Mesendoderm (in vitro differentiated cells): ENCODE measurements at regions not wholly inside any gene's neighbourhood (a gene's known extent, or its start where the extent isn't known, plus 50 kb on each side); places are given as distances from the start of the nearest gene placed in this dataset.

Experiments
- DNase-seq: peaks from one replicate; pipeline ENCODE4 v3.0.0; 2013
- H2AK5ac ChIP-seq: 2 replicates; pipeline ENCODE4 v1.6.1; 2013; ENCODE audit warnings: low read length, inconsistent platforms
- H2BK120ac ChIP-seq: 2 replicates; pipeline ENCODE4 v1.6.1; 2013; ENCODE audit warnings: low read depth, mild to moderate bottlenecking, low read length, moderate library complexity, mixed read lengths
- H2BK15ac ChIP-seq: replicated peaks from 2 replicates; pipeline ENCODE4 v1.6.1; 2013; ENCODE audit warnings: low read depth, mild to moderate bottlenecking, moderate library complexity
- H2BK5ac ChIP-seq: 2 replicates; pipeline ENCODE4 v1.6.1; 2013; ENCODE audit warnings: low read length, inconsistent platforms
- H3K18ac ChIP-seq: 2 replicates; pipeline ENCODE4 v1.6.1; 2013; ENCODE audit warnings: mild to moderate bottlenecking, low read length, mixed read lengths
- H3K23ac ChIP-seq: one replicate; pipeline ENCODE4 v1.6.1; 2013; ENCODE audit warnings: low read length
- H3K27ac ChIP-seq: 2 replicates; pipeline ENCODE4 v1.5.1; 2013; ENCODE audit warnings: low read depth, mild to moderate bottlenecking, inconsistent platforms, low read length, moderate library complexity
- H3K27me3 ChIP-seq: 2 replicates; pipeline ENCODE4 v1.6.1; 2013; ENCODE audit warnings: low read length, control low read depth, mild to moderate bottlenecking, inconsistent platforms; ENCODE audit not compliant: insufficient read depth, poor library complexity
- H3K36me3 ChIP-seq: 2 replicates; pipeline ENCODE4 v1.6.1; 2013; ENCODE audit warnings: low read length, inconsistent platforms; ENCODE audit not compliant: control insufficient read depth, insufficient read depth
- H3K4ac ChIP-seq: one replicate; pipeline ENCODE4 v1.6.1; 2013; ENCODE audit warnings: low read depth, mild to moderate bottlenecking, low read length, moderate library complexity
- H3K4me1 ChIP-seq: 2 replicates; pipeline ENCODE4 v1.6.1; 2013; ENCODE audit warnings: low read depth, low read length, inconsistent platforms; ENCODE audit not compliant: control insufficient read depth
- H3K4me2 ChIP-seq: 2 replicates; pipeline ENCODE4 v1.6.1; 2013; ENCODE audit warnings: low read length
- H3K4me3 ChIP-seq: 2 replicates; pipeline ENCODE4 v1.5.1; 2013; ENCODE audit warnings: mild to moderate bottlenecking, low read length
- H3K56ac ChIP-seq: one replicate; pipeline ENCODE4 v1.6.1; 2013; ENCODE audit warnings: low read length
- H3K79me1 ChIP-seq: 2 replicates; pipeline ENCODE4 v1.6.1; 2013; ENCODE audit warnings: low read length, inconsistent platforms
- H3K79me2 ChIP-seq: 2 replicates; pipeline ENCODE4 v1.6.1; 2013; ENCODE audit warnings: mild to moderate bottlenecking, low read length; ENCODE audit not compliant: control insufficient read depth, insufficient read depth
- H3K9ac ChIP-seq: 2 replicates; pipeline ENCODE4 v1.6.1; 2013; ENCODE audit warnings: low read length, inconsistent platforms
- H4K5ac ChIP-seq: one replicate; pipeline ENCODE4 v1.6.1; 2013; ENCODE audit warnings: low read length
- H4K8ac ChIP-seq: one replicate; pipeline ENCODE4 v1.6.1; 2013; ENCODE audit warnings: low read depth, mild to moderate bottlenecking, control low read depth, low read length, moderate library complexity
- WGBS: extraction: QIAGEN DNeasy Blood & Tissue Kit; methylation state at CpG from one replicate; pipeline ENCODE4 v1.1.7; 2013; ENCODE audit warnings: low lambda C conversion rate, missing lambda C conversion rate; ENCODE audit not compliant: insufficient coverage; ENCODE audit errors: extremely low coverage; 5-methylcytosine and 5-hydroxymethylcytosine counted together

GRCh38 chr5:7955476-7955875, 86.5 kb downstream of the MTRR start:
- Histone ChIP-seq H3K79me1 (no peaks in the 10 kb centered on the region), H3K9ac (no peak overlapping the region), H2BK120ac (no peak overlapping the region), H3K4me3 (no peak overlapping the region), H3K79me2 (no peaks in the 10 kb centered on the region), H3K36me3 (no peaks in the 10 kb centered on the region), H4K5ac (no peak overlapping the region), H3K27ac (no peak overlapping the region), H3K56ac (no peak overlapping the region), H3K4me1 (no peaks in the 10 kb centered on the region), H2BK5ac (no peak overlapping the region), H3K27me3 (no peaks in the 10 kb centered on the region), H3K18ac (no peak overlapping the region), H3K23ac (no peak overlapping the region), H2BK15ac (no peak overlapping the region), H3K4ac (no peak overlapping the region), H2AK5ac (no peak overlapping the region), H4K8ac (no peak overlapping the region), H3K4me2 (no peak overlapping the region)
- no CpG with 5 or more reads among the region's 4 CpGs for WGBS
- no peak for DNase-seq

- Histone ChIP-seq H3K79me2 (no peaks in the 10 kb centered on the region), H3K4me2 (no peak overlapping the region), H2BK5ac (no peak overlapping the region), H2BK15ac (no peak overlapping the region), H3K23ac (no peak overlapping the region), H4K8ac (no peak overlapping the region), H3K18ac (no peak overlapping the region), H4K5ac (no peak overlapping the region), H3K36me3 (no peaks in the 10 kb centered on the region), H3K4me3 (no peak overlapping the region), H3K27me3 (no peaks in the 10 kb centered on the region), H3K27ac (no peak overlapping the region), H3K4me1 (no peaks in the 10 kb centered on the region), H3K56ac (no peak overlapping the region), H2AK5ac (no peak overlapping the region), H3K4ac (no peak overlapping the region), H3K9ac (no peak overlapping the region), H2BK120ac (no peak overlapping the region), H3K79me1 (no peaks in the 10 kb centered on the region)
- DNase-seq = no peak
- 100% methylated on average over 1 of the region's 4 CpGs for WGBS
Observed at GRCh38 chr5:7957329-7957728, 88.4 kb downstream of the MTRR start.

GRCh38 chr5:7960142-7960541, 91.2 kb downstream of the MTRR start:
- Histone ChIP-seq H3K4me1 (no peaks in the 10 kb centered on the region), H3K36me3 (no peaks in the 10 kb centered on the region), H3K4ac (no peak overlapping the region), H4K5ac (no peak overlapping the region), H3K27me3 (no peaks in the 10 kb centered on the region), H3K79me1 (no peaks in the 10 kb centered on the region), H3K4me3 (no peak overlapping the region), H2BK15ac (no peak overlapping the region), H3K23ac (no peak overlapping the region), H4K8ac (no peak overlapping the region), H3K4me2 (no peak overlapping the region), H3K56ac (no peak overlapping the region), H3K27ac (no peak overlapping the region), H2AK5ac (no peak overlapping the region), H2BK5ac (no peak overlapping the region), H2BK120ac (no peak overlapping the region), H3K18ac (no peak overlapping the region), H3K79me2 (no peaks in the 10 kb centered on the region), H3K9ac (no peak overlapping the region)
- no peak for DNase-seq
- no CpG with 5 or more reads among the region's 7 CpGs for WGBS

- Histone ChIP-seq H3K18ac (no peak overlapping the region), H3K4ac (no peak overlapping the region), H4K8ac (no peak overlapping the region), H3K4me3 (no peak overlapping the region), H2BK5ac (no peak overlapping the region), H3K27ac (no peak overlapping the region), H3K56ac (no peak overlapping the region), H3K36me3 (no peaks in the 10 kb centered on the region), H3K4me2 (no peak overlapping the region), H3K4me1 (no peaks in the 10 kb centered on the region), H2AK5ac (no peak overlapping the region), H3K9ac (no peak overlapping the region), H3K79me1 (no peaks in the 10 kb centered on the region), H2BK15ac (no peak overlapping the region), H3K27me3 (no peaks in the 10 kb centered on the region), H3K79me2 (no peaks in the 10 kb centered on the region), H4K5ac (no peak overlapping the region), H3K23ac (no peak overlapping the region), H2BK120ac (no peak overlapping the region)
- DNase-seq = no peak
- no CpG with 5 or more reads among the region's 6 CpGs for WGBS
Observed at GRCh38 chr5:7961540-7961939, 92.6 kb downstream of the MTRR start.

- Histone ChIP-seq H3K79me2 (no peaks in the 10 kb centered on the region), H4K5ac (no peak overlapping the region), H3K4ac (no peak overlapping the region), H3K36me3 (no peaks in the 10 kb centered on the region), H2BK120ac (no peak overlapping the region), H3K27me3 (no peaks in the 10 kb centered on the region), H3K18ac (no peak overlapping the region), H3K56ac (no peak overlapping the region), H3K9ac (no peak overlapping the region), H3K23ac (no peak overlapping the region), H2BK15ac (no peak overlapping the region), H2AK5ac (no peak overlapping the region), H3K79me1 (no peaks in the 10 kb centered on the region), H4K8ac (no peak overlapping the region), H3K27ac (no peak overlapping the region), H3K4me1 (no peaks in the 10 kb centered on the region), H2BK5ac (no peak overlapping the region), H3K4me3 (no peak overlapping the region), H3K4me2 (no peak overlapping the region)
- WGBS = no CpG with 5 or more reads among the region's 3 CpGs
- DNase-seq = no peak
Observed at GRCh38 chr5:7970816-7971215, 101.9 kb downstream of the MTRR start.

- Histone ChIP-seq H3K4ac (no peak overlapping the region), H2AK5ac (no peak overlapping the region), H3K4me2 (no peak overlapping the region)
Observed at GRCh38 chr5:7976411-7977190, 107.7 kb downstream of the MTRR start.

More at GRCh38 chr5:7976411-7977190, 107.7 kb downstream of the MTRR start:
- no peak overlapping the region for H3K9ac ChIP-seq
- H3K27ac ChIP-seq = no peak overlapping the region
- H3K4me1 ChIP-seq = no peaks in the 10 kb centered on the region
- no CpG with 5 or more reads among the region's 5 CpGs for WGBS
- no peak overlapping the region for H3K56ac ChIP-seq
- H4K8ac ChIP-seq = no peak overlapping the region
- H3K79me2 ChIP-seq = no peaks in the 10 kb centered on the region
- no peaks in the 10 kb centered on the region for H3K36me3 ChIP-seq
- no peak overlapping the region for H2BK120ac ChIP-seq
- H3K79me1 ChIP-seq = no peaks in the 10 kb centered on the region
- H3K4me3 ChIP-seq = no peak overlapping the region
- no peak overlapping the region for H2BK5ac ChIP-seq
- no peak for DNase-seq
- H3K23ac ChIP-seq = no peak overlapping the region
- no peak overlapping the region for H2BK15ac ChIP-seq
- no peak overlapping the region for H3K18ac ChIP-seq
- no peaks in the 10 kb centered on the region for H3K27me3 ChIP-seq
- no peak overlapping the region for H4K5ac ChIP-seq
